ENCODE measurements at regions not wholly inside any gene's neighbourhood (a gene's known extent, or its start where the extent isn't known, plus 50 kb on each side); places are given as distances from the start of the nearest gene placed in this dataset.

DNA sequence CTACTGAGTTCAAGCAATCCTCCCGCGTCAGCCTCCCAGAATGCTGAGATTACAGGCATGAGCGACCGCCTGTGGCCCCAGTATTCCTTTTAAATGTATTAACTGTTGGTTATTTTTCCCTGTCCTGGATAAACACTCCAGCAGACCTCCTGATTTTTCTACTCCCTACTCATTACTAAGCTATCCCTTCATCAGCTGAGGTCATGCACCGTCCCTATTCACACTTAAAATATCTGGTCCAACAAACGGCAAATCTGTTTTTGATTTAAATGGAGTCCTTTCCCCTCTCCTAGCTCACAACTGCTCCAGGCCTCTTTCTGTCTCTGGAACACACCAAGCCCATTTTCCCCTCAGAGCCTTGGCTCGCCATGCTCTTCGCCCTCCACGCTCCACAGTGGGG lies 1003.3 kb upstream of the TMEM132C start:
- no peak for DNase-seq (ENCODE audit: low read depth)
- no peak overlapping the region for H3K4me3 ChIP-seq (ENCODE audit: low read depth, low read length)

GRCh38 chr12:127267128-127267527 lies 999.8 kb upstream of the TMEM132C start:
- TF ChIP-seq POLR2A (IDR thresholded peaks at IDR 0.05; ENCODE audit: extremely low read depth, insufficient read length) (no peak), MAX (IDR thresholded peaks at IDR 0.05; ENCODE audit: low read depth, low read length) (no peak), CTCF (IDR thresholded peaks at IDR 0.05; ENCODE audit: low read depth, low read length) (no peak), MYC (IDR thresholded peaks at IDR 0.05; ENCODE audit: low read depth, low read length) (no peak)
- DNase-seq (ENCODE audit: low read depth), result no peak
- no peak overlapping the region for H3K4me3 ChIP-seq (ENCODE audit: low read depth, low read length)

More for the DNA sequence above, 1003.3 kb upstream of the TMEM132C start:
- no peak for TF ChIP-seq POLR2A (IDR thresholded peaks at IDR 0.05; ENCODE audit: extremely low read depth, insufficient read length)
- no peak for TF ChIP-seq MAX (IDR thresholded peaks at IDR 0.05; ENCODE audit: low read depth, low read length)
- TF ChIP-seq MYC (IDR thresholded peaks at IDR 0.05; ENCODE audit: low read depth, low read length), result no peak
- no peak for TF ChIP-seq CTCF (IDR thresholded peaks at IDR 0.05; ENCODE audit: low read depth, low read length)

- DNase-seq (ENCODE audit: low read depth), result no peak
- TF ChIP-seq MYC (IDR thresholded peaks at IDR 0.05; ENCODE audit: low read depth, low read length) (no peak), MAX (IDR thresholded peaks at IDR 0.05; ENCODE audit: low read depth, low read length) (no peak), POLR2A (IDR thresholded peaks at IDR 0.05; ENCODE audit: extremely low read depth, insufficient read length) (no peak), CTCF (IDR thresholded peaks at IDR 0.05; ENCODE audit: low read depth, low read length) (no peak)
- no peak overlapping the region for H3K4me3 ChIP-seq (ENCODE audit: low read depth, low read length)
These were observed 998.8 kb upstream of the TMEM132C start for GRCh38 chr12:127268213-127268612.

DNA sequence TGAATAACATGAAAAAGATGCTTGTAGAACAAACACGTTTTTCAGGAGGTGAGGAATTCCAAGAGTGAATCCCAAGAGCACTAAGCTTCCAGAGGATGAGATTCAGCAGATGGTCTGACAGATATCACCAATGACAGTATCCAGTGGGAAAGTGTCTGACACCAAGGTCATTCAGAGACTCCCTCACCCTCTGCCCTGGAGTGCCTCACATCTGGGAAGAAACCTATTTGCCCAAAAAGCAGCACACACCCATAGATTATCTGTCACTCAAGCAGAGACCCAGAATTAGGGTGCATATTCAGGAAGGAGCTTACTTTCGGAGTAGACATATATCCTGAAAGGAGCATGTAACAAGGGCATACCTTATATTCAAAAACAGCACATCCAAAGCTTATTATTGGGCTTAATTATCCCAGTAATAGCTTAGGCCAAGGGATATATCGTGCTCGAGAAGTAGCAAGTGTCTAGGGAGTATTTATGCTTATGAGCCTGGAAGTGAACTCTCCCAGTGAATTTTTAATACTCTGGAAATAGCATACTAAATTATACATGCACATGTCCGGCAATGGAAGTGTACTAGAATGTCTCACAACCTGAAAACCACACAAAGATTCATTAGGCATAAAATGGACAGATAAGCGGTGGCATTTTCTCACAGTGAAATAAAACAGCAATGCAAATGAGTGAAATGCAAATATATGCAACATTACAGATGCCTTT lies 998.1 kb upstream of the TMEM132C start:
- no peak overlapping the region for H3K4me3 ChIP-seq (ENCODE audit: low read depth, low read length)
- TF ChIP-seq POLR2A (IDR thresholded peaks at IDR 0.05; ENCODE audit: extremely low read depth, insufficient read length), result no peak
- no peak for TF ChIP-seq MAX (IDR thresholded peaks at IDR 0.05; ENCODE audit: low read depth, low read length)
- no peak for DNase-seq (ENCODE audit: low read depth)

- H3K4me3 ChIP-seq (ENCODE audit: low read depth, low read length), result no peak overlapping the region
- peak; percentile 88 for DNase-seq (ENCODE audit: low read depth)
- peak; percentile 11; the same call in 1 of the 2 replicates for TF ChIP-seq MYC (IDR thresholded peaks at IDR 0.05; ENCODE audit: low read depth, low read length)
- TF ChIP-seq MAX (IDR thresholded peaks at IDR 0.05; ENCODE audit: low read depth, low read length), result peak; percentile 58
- no peak for TF ChIP-seq CTCF (IDR thresholded peaks at IDR 0.05; ENCODE audit: low read depth, low read length)
These were observed 996.8 kb upstream of the TMEM132C start for GRCh38 chr12:127270193-127270592.

DNA sequence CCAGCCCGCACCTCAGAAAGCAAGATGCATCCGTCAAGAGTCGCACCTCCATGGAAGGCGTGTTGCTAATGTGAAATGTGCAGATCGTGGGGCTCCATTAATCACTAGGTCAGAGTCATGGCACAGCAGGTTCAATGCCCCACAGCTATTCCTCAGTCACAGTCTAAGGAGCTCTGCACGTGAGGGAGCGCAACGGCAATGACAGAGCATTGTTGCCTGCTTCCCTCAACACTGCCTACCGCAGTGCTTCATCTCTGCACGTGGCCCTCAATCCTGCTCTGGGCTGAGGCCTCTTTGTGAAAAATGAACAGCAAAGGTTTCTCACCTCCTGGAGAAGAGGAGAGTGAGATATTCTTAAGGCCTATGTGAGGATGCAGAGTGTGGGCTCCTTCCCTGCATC lies 995.2 kb upstream of the TMEM132C start:
- no peak overlapping the region for H3K4me3 ChIP-seq (ENCODE audit: low read depth, low read length)
- no peak for DNase-seq (ENCODE audit: low read depth)
- TF ChIP-seq CTCF (IDR thresholded peaks at IDR 0.05; ENCODE audit: low read depth, low read length) (no peak), MYC (IDR thresholded peaks at IDR 0.05; ENCODE audit: low read depth, low read length) (no peak), POLR2A (IDR thresholded peaks at IDR 0.05; ENCODE audit: extremely low read depth, insufficient read length) (no peak), MAX (IDR thresholded peaks at IDR 0.05; ENCODE audit: low read depth, low read length) (no peak)
